IMR-90 (cell line): ENCODE measurements at regions not wholly inside any gene's neighbourhood (a gene's known extent, or its start where the extent isn't known, plus 50 kb on each side); places are given as distances from the start of the nearest gene placed in this dataset.

Source experiments
- ATAC-seq: fragments of 200-7000 bp; cut with Tn5 transposase; 2 replicates; pipeline ENCODE4 v1.9.1; 2020; ENCODE audit warnings: low read depth, mild to moderate bottlenecking, moderate library complexity
- BruUV-seq: library from RNA; stranded (reverse); fragments of 400-500 nt; replicated peaks from 2 replicates; lab custom pipeline; 2021; lab: Mats Ljungman, UMichigan
- CTCF ChIA-PET: fragments of 300-600 bp; formaldehyde crosslinking; extraction: SDS; loops from one replicate; lab custom pipeline; 2021; ENCODE audit warnings: antibody characterized with exemption; lab: Yijun Ruan, JAX
- POLR2A ChIA-PET: fragments of 300-600 bp; sonication (Branson Sonifier 250); formaldehyde crosslinking; loops from one replicate; lab custom pipeline; 2022; ENCODE audit warnings: antibody characterized with exemption; ENCODE audit not compliant: unreplicated experiment; lab: Charles Lee
- DNase-seq: peaks from one replicate; pipeline ENCODE4 v3.0.0; 2013
- H2AFZ ChIP-seq: replicated peaks from 2 replicates; pipeline ENCODE3; 2013; ENCODE audit warnings: low read length, mild to moderate bottlenecking; ENCODE audit not compliant: poor library complexity
- H2AK5ac ChIP-seq: 2 replicates; pipeline ENCODE4 v1.6.1; 2013; ENCODE audit warnings: low read depth, low read length, inconsistent platforms
- H2AK9ac ChIP-seq: replicated peaks from 2 replicates; pipeline ENCODE3; 2013; ENCODE audit warnings: mild to moderate bottlenecking, low read depth, low read length, moderate library complexity; ENCODE audit not compliant: poor library complexity
- H2BK120ac ChIP-seq: 2 replicates; pipeline ENCODE4 v1.6.1; 2013; ENCODE audit warnings: low read depth, low read length, inconsistent platforms
- H2BK15ac ChIP-seq: 3 replicates; pipeline ENCODE4 v1.6.1; 2013; ENCODE audit warnings: low read depth, low read length, inconsistent platforms
- H2BK20ac ChIP-seq: 2 replicates; pipeline ENCODE4 v1.6.1; 2013; ENCODE audit warnings: low read depth, mild to moderate bottlenecking, inconsistent platforms, low read length, moderate library complexity
- H2BK5ac ChIP-seq: 2 replicates; pipeline ENCODE4 v1.6.1; 2013; ENCODE audit warnings: mild to moderate bottlenecking, low read depth, low read length, inconsistent platforms; ENCODE audit not compliant: poor library complexity, severe bottlenecking
- H3K14ac ChIP-seq: replicated peaks from 2 replicates; pipeline ENCODE4 v1.6.1; 2013; ENCODE audit warnings: low read depth, low read length, inconsistent platforms
- H3K18ac ChIP-seq: 2 replicates; pipeline ENCODE4 v1.6.1; 2013; ENCODE audit warnings: low read depth, low read length, control low read depth
- H3K23ac ChIP-seq: 2 replicates; pipeline ENCODE4 v1.6.1; 2013; ENCODE audit warnings: low read depth, low read length, inconsistent platforms
- H3K27ac ChIP-seq: 2 replicates; pipeline ENCODE4 v1.5.1; 2013; ENCODE audit warnings: mild to moderate bottlenecking, control low read depth, low read length; ENCODE audit not compliant: insufficient read depth
- H3K27me3 ChIP-seq: 2 replicates; pipeline ENCODE4 v1.6.1; 2013; ENCODE audit warnings: low read length; ENCODE audit not compliant: control insufficient read depth, insufficient read depth
- H3K36me3 ChIP-seq: 2 replicates; pipeline ENCODE4 v1.6.1; 2013; ENCODE audit warnings: low read length, mixed read lengths; ENCODE audit not compliant: control insufficient read depth, insufficient read depth
- H3K4ac ChIP-seq: 2 replicates; pipeline ENCODE4 v1.6.1; 2013; ENCODE audit warnings: low read depth, low read length, inconsistent platforms
- H3K4me1 ChIP-seq: 2 replicates; pipeline ENCODE4 v1.6.1; 2013; ENCODE audit warnings: low read length, mixed read lengths; ENCODE audit not compliant: control insufficient read depth, insufficient read depth
- H3K4me2 ChIP-seq: 2 replicates; pipeline ENCODE4 v1.6.1; 2013; ENCODE audit warnings: low read depth, mild to moderate bottlenecking, control low read depth, low read length, moderate library complexity
- H3K4me3 ChIP-seq: 2 replicates; pipeline ENCODE4 v1.5.1; 2013; ENCODE audit warnings: low read depth, mild to moderate bottlenecking, control low read depth, low read length, moderate library complexity; ENCODE audit not compliant: insufficient read depth
- H3K56ac ChIP-seq: 2 replicates; pipeline ENCODE4 v1.6.1; 2013; ENCODE audit warnings: low read length, inconsistent platforms; ENCODE audit not compliant: insufficient read depth; ENCODE audit errors: extremely low read depth
- H3K79me1 ChIP-seq, 2 experiments: 2 replicates each; pipeline ENCODE4 v1.6.1; 2013; ENCODE audit warnings: low read length in 2 of 2, inconsistent platforms in 1 of 2, low read depth in 1 of 2
- H3K9ac ChIP-seq: 2 replicates; pipeline ENCODE4 v1.6.1; 2013; ENCODE audit warnings: low read depth, low read length, control low read depth
- H3K9me1 ChIP-seq: 2 replicates; pipeline ENCODE4 v1.6.1; 2013; ENCODE audit warnings: low read length, inconsistent platforms; ENCODE audit not compliant: insufficient read depth
- H3K9me3 ChIP-seq: 2 replicates; pipeline ENCODE4 v1.6.1; 2013; ENCODE audit warnings: low read length; ENCODE audit not compliant: control insufficient read depth, insufficient read depth
- H4K20me1 ChIP-seq: 2 replicates; pipeline ENCODE4 v1.6.1; 2013; ENCODE audit warnings: low read length, inconsistent platforms; ENCODE audit not compliant: insufficient read depth
- H4K5ac ChIP-seq: 2 replicates; pipeline ENCODE4 v1.6.1; 2013; ENCODE audit warnings: mild to moderate bottlenecking, low read depth, low read length, control low read depth
- H4K8ac ChIP-seq, 2 experiments: 2 replicates each; pipeline ENCODE4 v1.6.1; 2013; ENCODE audit warnings: low read depth in 2 of 2, low read length in 2 of 2, control low read depth in 1 of 2, inconsistent platforms in 1 of 2
- H4K91ac ChIP-seq: 2 replicates; pipeline ENCODE4 v1.6.1; 2013; ENCODE audit warnings: low read depth, low read length, inconsistent platforms; ENCODE audit not compliant: insufficient read depth
- BHLHE40 ChIP-seq: fragments of 150-350 bp; IDR thresholded peaks from 2 replicates; pipeline ENCODE4 v1.6.1; 2016; ENCODE audit warnings: mild to moderate bottlenecking, low read depth, low read length
- CEBPB ChIP-seq: IDR thresholded peaks from 2 replicates; pipeline ENCODE4 v1.6.1; 2012; ENCODE audit warnings: low read depth, low read length, improper control_type of control experiment
- CHD1 ChIP-seq: IDR thresholded peaks from 2 replicates; pipeline ENCODE4 v1.6.1; 2012; ENCODE audit warnings: low read depth, low read length, improper control_type of control experiment
- FOS ChIP-seq: fragments of 150-350 bp; IDR thresholded peaks from 2 replicates; pipeline ENCODE4 v1.6.1; 2016; ENCODE audit warnings: low read depth, low read length
- MAFK ChIP-seq: IDR thresholded peaks from 2 replicates; pipeline ENCODE4 v1.6.1; 2012; ENCODE audit warnings: low read depth, low read length, improper control_type of control experiment
- MAZ ChIP-seq: IDR thresholded peaks from 2 replicates; pipeline ENCODE4 v1.6.1; 2012; ENCODE audit warnings: low read depth, mild to moderate bottlenecking, low read length, improper control_type of control experiment, moderate library complexity, borderline replicate concordance
- MXI1 ChIP-seq: IDR thresholded peaks from 2 replicates; pipeline ENCODE4 v1.6.1; 2012; ENCODE audit warnings: low read depth, mild to moderate bottlenecking, low read length, moderate library complexity, borderline replicate concordance
- NFE2L2 ChIP-seq: fragments of 150-350 bp; IDR thresholded peaks from 2 replicates; pipeline ENCODE4 v1.6.1; 2016; ENCODE audit warnings: low read depth, mild to moderate bottlenecking, low read length
- POLR2A ChIP-seq: IDR thresholded peaks from 2 replicates; pipeline ENCODE4 v1.6.1; 2012; ENCODE audit warnings: mild to moderate bottlenecking, low read depth, low read length
- RAD21 ChIP-seq: IDR thresholded peaks from 2 replicates; pipeline ENCODE4 v1.6.1; 2012; ENCODE audit warnings: low read length, improper control_type of control experiment
- RCOR1 ChIP-seq: IDR thresholded peaks from 2 replicates; pipeline ENCODE4 v1.6.1; 2012; ENCODE audit warnings: mild to moderate bottlenecking, low read length, improper control_type of control experiment; ENCODE audit not compliant: insufficient replicate concordance
- RFX5 ChIP-seq: IDR thresholded peaks from 2 replicates; pipeline ENCODE4 v1.8.0; 2012; ENCODE audit warnings: low read depth, mild to moderate bottlenecking, low read length, moderate library complexity
- SMC3 ChIP-seq: fragments of 150-350 bp; IDR thresholded peaks from 2 replicates; pipeline ENCODE4 v1.6.1; 2016; ENCODE audit warnings: low read depth, mild to moderate bottlenecking, antibody characterized with exemption, low read length, moderate library complexity
- WGBS, 2 experiments: methylation state at CpG; one replicate each; pipeline versions ENCODE4 v1.1.5 to v1.1.7; 2013; ENCODE audit warnings: missing lambda C conversion rate in 2 of 2; ENCODE audit not compliant: insufficient read length in 1 of 2; ENCODE audit errors: extremely low coverage in 2 of 2; 5-methylcytosine and 5-hydroxymethylcytosine counted together
- dilution Hi-C: fragments of 300-500 bp; cut with HindIII; formaldehyde crosslinking; loops from one replicate; pipeline ENCODE4 v1.14.3; 2018; ENCODE audit warnings: low sequenced_read_pairs; ENCODE audit not compliant: unreplicated experiment
- in situ Hi-C: fragments of 300-500 bp; cut with MboI; formaldehyde crosslinking; loops from 3 replicates; pipeline ENCODE4 v1.14.3; 2019; ENCODE audit warnings: low sequenced_read_pairs, inconsistent platforms, mixed read lengths
- intact Hi-C: fragments of 100-400 bp; cut with micrococcal nuclease; formaldehyde crosslinking; loops from 2 replicates; pipeline ENCODE4 v1.10.0; 2022
- TF ChIP-seq, protein P1 (sequence below): fragments of 150-350 bp; IDR thresholded peaks from 2 replicates; pipeline ENCODE4 v1.6.1; 2017; ENCODE audit warnings: mild to moderate bottlenecking, antibody characterized with exemption, low read length, low read depth
- TF ChIP-seq, protein P2 (sequence below): fragments of 150-350 bp; IDR thresholded peaks from 2 replicates; pipeline ENCODE4 v1.6.1; 2016; ENCODE audit warnings: low read depth, mild to moderate bottlenecking, low read length, moderate library complexity, borderline replicate concordance
- TF ChIP-seq, protein P3 (sequence below): conservative IDR thresholded peaks from 2 replicates; pipeline ENCODE4 v1.5.1; 2012; ENCODE audit warnings: mild to moderate bottlenecking, low read depth, low read length, improper control_type of control experiment

- Histone ChIP-seq H3K14ac (no peak overlapping the region), H2BK5ac (no peak overlapping the region), H3K9ac (no peak overlapping the region), H3K9me1 (no peaks in the 10 kb centered on the region), H3K4me1 (no peaks in the 10 kb centered on the region), H2BK120ac (no peak overlapping the region), H3K4me2 (no peak overlapping the region), H2AK9ac (no peak overlapping the region), H3K4me3 (no peak overlapping the region), H2BK15ac (no peak overlapping the region), H3K9me3 (no peaks in the 10 kb centered on the region), H3K36me3 (no peaks in the 10 kb centered on the region), H3K27ac (no peak overlapping the region), H4K5ac (no peak overlapping the region), H2AK5ac (no peak overlapping the region), H4K91ac (no peak overlapping the region), H3K18ac (no peak overlapping the region), H4K8ac (no peak overlapping the region), H4K20me1 (no peaks in the 10 kb centered on the region), H3K56ac (no peak overlapping the region), H2BK20ac (no peak overlapping the region), H3K4ac (no peak overlapping the region), H3K27me3 (no peaks in the 10 kb centered on the region), H2AFZ (no peak overlapping the region), H3K79me1 (no peaks in the 10 kb centered on the region), H3K23ac (no peak overlapping the region)
- TF ChIP-seq, protein P1, sequence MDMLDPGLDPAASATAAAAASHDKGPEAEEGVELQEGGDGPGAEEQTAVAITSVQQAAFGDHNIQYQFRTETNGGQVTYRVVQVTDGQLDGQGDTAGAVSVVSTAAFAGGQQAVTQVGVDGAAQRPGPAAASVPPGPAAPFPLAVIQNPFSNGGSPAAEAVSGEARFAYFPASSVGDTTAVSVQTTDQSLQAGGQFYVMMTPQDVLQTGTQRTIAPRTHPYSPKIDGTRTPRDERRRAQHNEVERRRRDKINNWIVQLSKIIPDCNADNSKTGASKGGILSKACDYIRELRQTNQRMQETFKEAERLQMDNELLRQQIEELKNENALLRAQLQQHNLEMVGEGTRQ = no peak
- TF ChIP-seq BHLHE40 = no peak
- TF ChIP-seq MAFK = no peak
- no peak for TF ChIP-seq CEBPB
- TF ChIP-seq, protein P2, sequence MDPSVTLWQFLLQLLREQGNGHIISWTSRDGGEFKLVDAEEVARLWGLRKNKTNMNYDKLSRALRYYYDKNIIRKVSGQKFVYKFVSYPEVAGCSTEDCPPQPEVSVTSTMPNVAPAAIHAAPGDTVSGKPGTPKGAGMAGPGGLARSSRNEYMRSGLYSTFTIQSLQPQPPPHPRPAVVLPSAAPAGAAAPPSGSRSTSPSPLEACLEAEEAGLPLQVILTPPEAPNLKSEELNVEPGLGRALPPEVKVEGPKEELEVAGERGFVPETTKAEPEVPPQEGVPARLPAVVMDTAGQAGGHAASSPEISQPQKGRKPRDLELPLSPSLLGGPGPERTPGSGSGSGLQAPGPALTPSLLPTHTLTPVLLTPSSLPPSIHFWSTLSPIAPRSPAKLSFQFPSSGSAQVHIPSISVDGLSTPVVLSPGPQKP = no peak
- no peak for TF ChIP-seq MXI1
- TF ChIP-seq FOS = no peak
- TF ChIP-seq RFX5 = no peak
- TF ChIP-seq, protein P3, sequence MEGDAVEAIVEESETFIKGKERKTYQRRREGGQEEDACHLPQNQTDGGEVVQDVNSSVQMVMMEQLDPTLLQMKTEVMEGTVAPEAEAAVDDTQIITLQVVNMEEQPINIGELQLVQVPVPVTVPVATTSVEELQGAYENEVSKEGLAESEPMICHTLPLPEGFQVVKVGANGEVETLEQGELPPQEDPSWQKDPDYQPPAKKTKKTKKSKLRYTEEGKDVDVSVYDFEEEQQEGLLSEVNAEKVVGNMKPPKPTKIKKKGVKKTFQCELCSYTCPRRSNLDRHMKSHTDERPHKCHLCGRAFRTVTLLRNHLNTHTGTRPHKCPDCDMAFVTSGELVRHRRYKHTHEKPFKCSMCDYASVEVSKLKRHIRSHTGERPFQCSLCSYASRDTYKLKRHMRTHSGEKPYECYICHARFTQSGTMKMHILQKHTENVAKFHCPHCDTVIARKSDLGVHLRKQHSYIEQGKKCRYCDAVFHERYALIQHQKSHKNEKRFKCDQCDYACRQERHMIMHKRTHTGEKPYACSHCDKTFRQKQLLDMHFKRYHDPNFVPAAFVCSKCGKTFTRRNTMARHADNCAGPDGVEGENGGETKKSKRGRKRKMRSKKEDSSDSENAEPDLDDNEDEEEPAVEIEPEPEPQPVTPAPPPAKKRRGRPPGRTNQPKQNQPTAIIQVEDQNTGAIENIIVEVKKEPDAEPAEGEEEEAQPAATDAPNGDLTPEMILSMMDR = peak; percentile 39
- TF ChIP-seq RAD21 = peak; percentile 30
- no peak for TF ChIP-seq MAZ
- TF ChIP-seq CHD1 = no peak
- no peak for TF ChIP-seq POLR2A
- no peak for TF ChIP-seq RCOR1
- TF ChIP-seq SMC3 = peak; percentile 13; the same call in 1 of the 2 replicates
- TF ChIP-seq NFE2L2 = no peak
- WGBS, 2 experiments = no CpG with 5 or more reads among the region's 3 CpGs
- intact Hi-C loops = loop anchor here (1.0 to 10.0 kb wide), 6 partner anchors 247 to 1737 kb away; no protein-coding TSS in a partner anchor
- in situ Hi-C loops = loop anchor here (5.0 to 25.0 kb wide), 3 partner anchors 457 to 1412 kb away; no protein-coding TSS in a partner anchor
- DNase-seq (peak; percentile 10), ATAC-seq (no peak)
- BruUV-seq = no TSS peak
- dilution Hi-C loops = no loop called here
- ChIA-PET CTCF (interaction anchor here (1.0 to 3.7 kb wide), 2 partner anchors 1408 to 1412 kb away, joined by 3 to 43 read pairs; no protein-coding TSS in a partner anchor), POLR2A (no interaction called here)
These were observed 592.5 kb downstream of the ARL4A start for GRCh38 chr7:13279854-13280435.
